Astrocyte (in vitro differentiated cells and primary cell): ENCODE measurements at regions not wholly inside any gene's neighbourhood (a gene's known extent, or its start where the extent isn't known, plus 50 kb on each side); places are given as distances from the start of the nearest gene placed in this dataset.

ENCODE experiments used
- DNase-seq: peaks from one replicate; pipeline ENCODE4 v3.0.0-alpha.2; 2010; ENCODE audit warnings: low read depth
- FAIRE-seq: peaks from 2 replicates; lab custom pipeline; 2011; peaks lifted over from hg19 to GRCh38; lab: Jason Lieb, UNC
- H2AFZ ChIP-seq: 2 replicates; pipeline ENCODE4 v1.6.0; 2012; ENCODE audit warnings: low read depth, low read length, inconsistent platforms
- H3K27ac ChIP-seq: 2 replicates; pipeline ENCODE4 v1.5.1; 2011; ENCODE audit warnings: low read depth, low read length, inconsistent platforms
- H3K27me3 ChIP-seq: 2 replicates; pipeline ENCODE4 v1.6.0; 2011; ENCODE audit warnings: low read length, inconsistent platforms; ENCODE audit not compliant: insufficient read depth
- H3K36me3 ChIP-seq: 2 replicates; pipeline ENCODE4 v1.5.1; 2011; ENCODE audit warnings: low read length, inconsistent platforms; ENCODE audit not compliant: insufficient read depth
- H3K4me1 ChIP-seq: 2 replicates; pipeline ENCODE4 v1.5.1; 2011; ENCODE audit warnings: low read length, inconsistent platforms; ENCODE audit not compliant: insufficient read depth
- H3K4me2 ChIP-seq: 2 replicates; pipeline ENCODE4 v1.6.0; 2012; ENCODE audit warnings: low read length, inconsistent platforms
- H3K4me3 ChIP-seq: 2 replicates; pipeline ENCODE4 v1.5.1; 2011; ENCODE audit warnings: low read depth, mild to moderate bottlenecking, low read length, inconsistent platforms; ENCODE audit not compliant: insufficient read depth
- H3K79me2 ChIP-seq: 2 replicates; pipeline ENCODE4 v1.6.0; 2012; ENCODE audit warnings: mild to moderate bottlenecking, low read length, inconsistent platforms; ENCODE audit not compliant: insufficient read depth
- H3K9ac ChIP-seq: 2 replicates; pipeline ENCODE4 v1.6.0; 2012; ENCODE audit warnings: mild to moderate bottlenecking, low read length, inconsistent platforms
- H3K9me3 ChIP-seq: 2 replicates; pipeline ENCODE4 v1.5.1; 2012; ENCODE audit warnings: low read depth, mild to moderate bottlenecking, low read length, inconsistent platforms; ENCODE audit not compliant: insufficient read depth
- H4K20me1 ChIP-seq: 2 replicates; pipeline ENCODE4 v1.6.0; 2012; ENCODE audit warnings: low read length, inconsistent platforms; ENCODE audit not compliant: insufficient read depth
- H3K27ac Mint-ChIP-seq: one replicate; pipeline ENCODE4 v1.8.0; 2021; ENCODE audit warnings: mild to moderate bottlenecking, mixed read lengths; ENCODE audit not compliant: unreplicated experiment
- H3K27me3 Mint-ChIP-seq: one replicate; pipeline ENCODE4 v1.8.0; 2021; ENCODE audit warnings: low read depth, mixed read lengths; ENCODE audit not compliant: unreplicated experiment
- H3K36me3 Mint-ChIP-seq: one replicate; pipeline ENCODE4 v1.8.0; 2021; ENCODE audit warnings: low read depth, mixed read lengths; ENCODE audit not compliant: unreplicated experiment
- H3K4me1 Mint-ChIP-seq: one replicate; pipeline ENCODE4 v1.8.0; 2021; ENCODE audit warnings: low read depth, mixed read lengths; ENCODE audit not compliant: unreplicated experiment
- H3K4me3 Mint-ChIP-seq: one replicate; pipeline ENCODE4 v1.8.0; 2021; ENCODE audit warnings: mild to moderate bottlenecking, moderate library complexity, mixed read lengths; ENCODE audit not compliant: unreplicated experiment
- H3K9me3 Mint-ChIP-seq: one replicate; pipeline ENCODE4 v1.8.0; 2021; ENCODE audit warnings: mild to moderate bottlenecking, mixed read lengths; ENCODE audit not compliant: unreplicated experiment
- EZH2 ChIP-seq: IDR thresholded peaks from 2 replicates; pipeline ENCODE4 v1.6.1; 2012; ENCODE audit warnings: mild to moderate bottlenecking, low read length, inconsistent platforms; ENCODE audit not compliant: insufficient read depth
- TF ChIP-seq, protein P1 (sequence below): IDR thresholded peaks from 2 replicates; pipeline ENCODE4 v1.5.1; 2011; ENCODE audit warnings: low read depth, mild to moderate bottlenecking, inconsistent platforms, low read length, moderate library complexity; ENCODE audit not compliant: insufficient read depth

- TF ChIP-seq EZH2 = no peak
- TF ChIP-seq, protein P1, sequence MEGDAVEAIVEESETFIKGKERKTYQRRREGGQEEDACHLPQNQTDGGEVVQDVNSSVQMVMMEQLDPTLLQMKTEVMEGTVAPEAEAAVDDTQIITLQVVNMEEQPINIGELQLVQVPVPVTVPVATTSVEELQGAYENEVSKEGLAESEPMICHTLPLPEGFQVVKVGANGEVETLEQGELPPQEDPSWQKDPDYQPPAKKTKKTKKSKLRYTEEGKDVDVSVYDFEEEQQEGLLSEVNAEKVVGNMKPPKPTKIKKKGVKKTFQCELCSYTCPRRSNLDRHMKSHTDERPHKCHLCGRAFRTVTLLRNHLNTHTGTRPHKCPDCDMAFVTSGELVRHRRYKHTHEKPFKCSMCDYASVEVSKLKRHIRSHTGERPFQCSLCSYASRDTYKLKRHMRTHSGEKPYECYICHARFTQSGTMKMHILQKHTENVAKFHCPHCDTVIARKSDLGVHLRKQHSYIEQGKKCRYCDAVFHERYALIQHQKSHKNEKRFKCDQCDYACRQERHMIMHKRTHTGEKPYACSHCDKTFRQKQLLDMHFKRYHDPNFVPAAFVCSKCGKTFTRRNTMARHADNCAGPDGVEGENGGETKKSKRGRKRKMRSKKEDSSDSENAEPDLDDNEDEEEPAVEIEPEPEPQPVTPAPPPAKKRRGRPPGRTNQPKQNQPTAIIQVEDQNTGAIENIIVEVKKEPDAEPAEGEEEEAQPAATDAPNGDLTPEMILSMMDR = no peak
- no peak for FAIRE-seq
- H3K4me3 Mint-ChIP-seq = no peak overlapping the region
- H3K27me3 ChIP-seq = no peaks in the 10 kb centered on the region
- H3K4me1 ChIP-seq = no peaks in the 10 kb centered on the region
- no peaks in the 10 kb centered on the region for H3K9me3 ChIP-seq
- no peak for DNase-seq
- H3K27ac Mint-ChIP-seq = no peak overlapping the region
- no peak overlapping the region for H3K9ac ChIP-seq
- no peaks in the 10 kb centered on the region for H3K36me3 Mint-ChIP-seq
- H3K9me3 Mint-ChIP-seq = peaks cover 5% of the 10 kb centered on the region
- no peaks in the 10 kb centered on the region for H3K36me3 ChIP-seq
- H3K79me2 ChIP-seq = no peaks in the 10 kb centered on the region
- H4K20me1 ChIP-seq = no peaks in the 10 kb centered on the region
- H3K4me1 Mint-ChIP-seq = no peaks in the 10 kb centered on the region
- H3K4me3 ChIP-seq = no peak overlapping the region
- H3K27me3 Mint-ChIP-seq = no peaks in the 10 kb centered on the region
- H2AFZ ChIP-seq = no peak overlapping the region
- no peak overlapping the region for H3K27ac ChIP-seq
- H3K4me2 ChIP-seq = no peak overlapping the region
These were observed 463.5 kb upstream of the ADGRL2 start for GRCh38 chr1:81337226-81337625.

DNA sequence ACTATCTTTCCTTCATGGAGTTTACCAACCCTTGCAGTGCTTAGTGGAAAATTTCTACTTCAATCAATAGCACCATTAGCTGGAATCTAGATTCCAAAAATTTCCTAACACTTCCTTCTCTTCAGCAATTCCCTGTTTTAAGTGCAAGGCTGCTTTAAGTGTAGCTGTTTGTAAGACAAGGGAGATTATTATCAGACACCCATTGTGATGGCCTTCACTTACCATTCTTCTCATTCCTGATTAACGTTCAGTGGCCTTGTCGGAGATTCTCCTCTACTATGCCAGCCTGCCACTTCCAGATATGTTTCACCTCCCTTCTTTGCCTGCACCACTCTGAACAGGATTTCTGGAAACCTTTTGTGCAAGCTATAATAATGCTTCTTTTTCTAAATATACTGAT lies 464.9 kb upstream of the ADGRL2 start:
- Histone ChIP-seq H3K4me2 (no peak overlapping the region), H2AFZ (no peak overlapping the region), H3K36me3 (no peaks in the 10 kb centered on the region), H3K9ac (no peak overlapping the region), H3K4me3 (no peak overlapping the region), H3K27me3 (no peaks in the 10 kb centered on the region), H3K79me2 (no peaks in the 10 kb centered on the region), H4K20me1 (no peaks in the 10 kb centered on the region), H3K27ac (no peak overlapping the region), H3K9me3 (no peaks in the 10 kb centered on the region), H3K4me1 (no peaks in the 10 kb centered on the region)
- no peaks in the 10 kb centered on the region for H3K4me1 Mint-ChIP-seq
- no peak overlapping the region for H3K27ac Mint-ChIP-seq
- TF ChIP-seq, protein P1 = no peak
- TF ChIP-seq EZH2 = no peak
- no peaks in the 10 kb centered on the region for H3K36me3 Mint-ChIP-seq
- peaks cover 5% of the 10 kb centered on the region for H3K9me3 Mint-ChIP-seq
- FAIRE-seq (no peak), DNase-seq (no peak)
- H3K4me3 Mint-ChIP-seq = no peak overlapping the region
- no peaks in the 10 kb centered on the region for H3K27me3 Mint-ChIP-seq

DNA sequence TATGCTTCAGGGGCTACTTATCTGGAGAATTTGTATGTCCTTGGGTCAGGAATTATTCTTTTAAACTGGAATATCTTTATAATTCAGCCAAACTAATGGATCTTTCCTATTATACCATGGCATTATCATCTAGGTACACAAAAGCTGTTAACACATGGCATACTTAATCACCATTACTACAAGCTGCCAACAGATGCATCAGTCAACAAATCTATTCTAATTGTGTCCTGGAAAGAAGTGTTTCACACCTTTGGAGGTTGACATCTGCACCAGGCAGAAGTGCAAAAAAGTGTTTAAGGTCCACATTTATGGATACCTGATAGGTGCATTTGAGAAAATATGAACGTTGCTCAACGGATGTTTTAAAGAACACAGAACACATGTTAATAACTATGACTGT lies 470.2 kb upstream of the ADGRL2 start:
- no peaks in the 10 kb centered on the region for H3K27me3 ChIP-seq
- DNase-seq = no peak
- no peaks in the 10 kb centered on the region for H3K9me3 Mint-ChIP-seq
- no peak overlapping the region for H3K4me2 ChIP-seq
- no peaks in the 10 kb centered on the region for H3K36me3 ChIP-seq
- no peak overlapping the region for H3K27ac ChIP-seq
- no peak overlapping the region for H3K4me3 Mint-ChIP-seq
- no peak overlapping the region for H3K9ac ChIP-seq
- H3K27ac Mint-ChIP-seq = no peak overlapping the region
- H3K79me2 ChIP-seq = no peaks in the 10 kb centered on the region
- H3K4me3 ChIP-seq = no peak overlapping the region
- peaks cover 6% of the 10 kb centered on the region for H3K4me1 Mint-ChIP-seq
- FAIRE-seq = no peak
- no peaks in the 10 kb centered on the region for H3K36me3 Mint-ChIP-seq
- no peaks in the 10 kb centered on the region for H4K20me1 ChIP-seq
- TF ChIP-seq, protein P1 = no peak
- H2AFZ ChIP-seq = no peak overlapping the region
- H3K27me3 Mint-ChIP-seq = no peaks in the 10 kb centered on the region
- H3K4me1 ChIP-seq = no peaks in the 10 kb centered on the region
- H3K9me3 ChIP-seq = no peaks in the 10 kb centered on the region
